ENCODE measurements at regions not wholly inside any gene's neighbourhood (a gene's known extent, or its start where the extent isn't known, plus 50 kb on each side); places are given as distances from the start of the nearest gene placed in this dataset.
"Not testable (repeated sequence)": the region's sequence is repeated elsewhere in the genome, so short reads cannot be mapped to it uniquely, and the experiment has no call there.

GRCh38 chr22:47533961-47534803, 771.7 kb downstream of the TBC1D22A start:
- Histone ChIP-seq H3K9me3 (no peaks in the 10 kb centered on the region), H3K27me3 (ENCODE audit: low read depth) (no peaks in the 10 kb centered on the region), H3K4me3 (no peak overlapping the region), H3K36me3 (replicated peaks) (no peaks in the 10 kb centered on the region), H3K4me1 (no peaks in the 10 kb centered on the region)
- no peak for DNase-seq (ENCODE audit: low spot score in 2 of 2)
- in situ Hi-C loops (cut with MboI; ENCODE audit: low sequenced_read_pairs) = no loop called here

DNA sequence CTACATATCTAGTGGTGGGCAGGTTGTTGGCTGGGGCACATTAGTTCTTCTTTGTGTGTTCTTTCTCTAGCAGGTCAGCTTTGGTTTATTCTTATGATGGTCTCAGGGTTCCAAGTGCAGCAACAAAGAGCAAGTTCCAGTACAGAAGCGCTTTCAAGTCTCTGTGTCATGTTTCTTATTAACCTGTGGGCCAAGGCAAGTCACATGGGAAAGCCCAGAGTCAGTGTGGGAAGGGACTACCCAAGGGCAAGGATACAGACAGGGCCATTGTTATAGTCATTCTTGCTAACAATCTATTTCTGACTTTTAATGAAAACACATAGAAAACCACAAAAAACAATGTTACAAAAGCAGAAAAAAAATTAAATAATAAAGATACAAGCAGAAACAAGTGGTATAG, 754.6 kb downstream of the TBC1D22A start:
- Histone ChIP-seq H3K27me3 (ENCODE audit: low read depth) (no peaks in the 10 kb centered on the region), H3K9me3 (no peaks in the 10 kb centered on the region), H3K4me3 (no peak overlapping the region), H3K36me3 (replicated peaks) (no peaks in the 10 kb centered on the region), H3K4me1 (no peaks in the 10 kb centered on the region)
- no peak for DNase-seq (ENCODE audit: low spot score in 2 of 2)
- in situ Hi-C loops (cut with MboI; ENCODE audit: low sequenced_read_pairs) = no loop called here

DNA sequence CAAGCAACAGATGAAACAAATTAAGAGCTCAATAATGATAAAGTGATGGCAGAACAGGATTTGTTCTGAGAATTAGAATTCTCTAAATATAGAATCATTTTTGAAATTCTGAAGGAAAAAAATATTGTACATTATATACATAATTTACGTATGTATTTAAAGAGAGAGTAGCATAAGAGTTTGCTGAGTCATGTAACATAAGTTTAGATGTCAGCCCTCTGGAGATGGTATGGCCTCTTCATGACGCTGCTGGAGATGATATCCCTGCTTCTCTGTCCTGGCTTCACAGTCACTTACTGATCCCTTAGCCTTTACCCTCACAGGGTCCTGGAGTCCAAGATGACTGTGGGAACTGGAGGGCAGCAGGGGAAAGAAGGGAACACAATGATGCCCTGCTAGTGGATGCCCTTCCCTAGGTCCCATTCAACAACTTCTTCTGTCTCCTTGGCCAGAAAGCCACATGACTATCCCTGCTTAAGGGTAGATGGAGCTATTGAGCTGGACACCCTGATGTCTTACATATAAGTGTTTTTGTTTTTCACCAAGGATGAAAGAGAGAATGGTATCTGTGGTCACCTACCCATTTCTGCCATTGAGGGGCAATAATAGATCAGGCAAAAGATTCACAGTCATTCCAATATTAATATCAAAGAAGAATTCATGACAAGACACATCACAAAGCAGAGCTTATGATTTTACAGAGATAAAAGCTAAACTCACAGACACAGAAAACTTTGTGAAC, 753.1 kb downstream of the TBC1D22A start:
- no peaks in the 10 kb centered on the region for H3K4me1 ChIP-seq
- no peak for DNase-seq (ENCODE audit: low spot score in 2 of 2)
- no peak overlapping the region for H3K4me3 ChIP-seq
- no peaks in the 10 kb centered on the region for H3K9me3 ChIP-seq
- no peaks in the 10 kb centered on the region for H3K27me3 ChIP-seq (ENCODE audit: low read depth)
- no peaks in the 10 kb centered on the region for H3K36me3 ChIP-seq (replicated peaks)
- in situ Hi-C loops (cut with MboI; ENCODE audit: low sequenced_read_pairs) = no loop called here

- H3K9me3 ChIP-seq = no peaks in the 10 kb centered on the region
Observed at GRCh38 chr22:47512617-47513016, 750.2 kb downstream of the TBC1D22A start.

DNA sequence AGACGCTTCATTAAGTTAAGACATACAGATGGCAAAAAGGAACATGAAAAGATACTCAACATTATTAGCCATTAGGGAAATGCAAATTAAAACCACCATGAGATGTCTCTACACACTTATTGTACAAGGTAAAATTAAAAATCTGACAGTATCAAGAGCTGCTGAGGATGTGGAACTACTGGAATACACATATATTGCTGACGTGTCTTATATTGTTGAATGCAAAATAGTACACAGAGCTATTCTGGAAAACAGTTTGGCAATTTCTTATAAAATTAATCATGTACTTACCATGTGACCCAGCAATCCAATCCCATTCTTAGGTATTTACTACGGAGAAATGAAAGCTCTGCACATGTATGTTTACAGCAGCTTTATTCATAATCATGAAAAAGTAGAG, 742.5 kb downstream of the TBC1D22A start:
- in situ Hi-C loops (cut with MboI; ENCODE audit: low sequenced_read_pairs) = no loop called here
- no peaks in the 10 kb centered on the region for H3K27me3 ChIP-seq (ENCODE audit: low read depth)
- DNase-seq (ENCODE audit: low spot score in 2 of 2) = no peak
- no peaks in the 10 kb centered on the region for H3K4me1 ChIP-seq
- H3K36me3 ChIP-seq (replicated peaks) = no peaks in the 10 kb centered on the region
- no peak overlapping the region for H3K4me3 ChIP-seq
- H3K9me3 ChIP-seq = no peaks in the 10 kb centered on the region

More at GRCh38 chr22:47512617-47513016, 750.2 kb downstream of the TBC1D22A start:
- Histone ChIP-seq H3K27me3 (ENCODE audit: low read depth) (no peaks in the 10 kb centered on the region), H3K36me3 (replicated peaks) (no peaks in the 10 kb centered on the region), H3K4me1 (no peaks in the 10 kb centered on the region), H3K4me3 (no peak overlapping the region)
- DNase-seq (ENCODE audit: low spot score in 2 of 2) = no peak
- in situ Hi-C loops (cut with MboI; ENCODE audit: low sequenced_read_pairs) = no loop called here

DNA sequence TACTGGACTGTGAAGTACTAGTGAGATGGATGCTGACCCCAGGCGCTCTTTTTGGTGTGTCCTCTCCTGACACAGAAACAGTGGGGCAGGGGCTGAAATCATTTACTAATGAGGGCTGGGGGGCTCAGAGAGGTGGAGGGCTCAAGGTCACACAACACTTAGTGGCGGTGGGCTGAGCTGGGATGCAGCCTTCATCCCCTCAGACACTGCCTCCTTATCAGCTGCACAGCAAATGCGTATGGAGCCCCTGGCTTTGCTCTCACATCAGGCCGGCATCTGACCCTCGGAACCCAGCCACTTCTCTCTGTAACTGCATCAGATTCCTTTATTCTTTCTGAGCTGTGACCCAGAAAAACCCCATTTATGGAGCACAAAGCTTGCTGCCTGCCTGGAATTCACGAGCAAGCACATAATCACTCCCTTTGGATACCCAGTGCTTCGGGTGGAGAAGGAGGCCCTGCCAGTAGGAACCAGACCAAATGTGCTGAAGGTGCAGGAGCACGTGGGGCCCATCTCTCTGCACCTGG, 736.6 kb downstream of the TBC1D22A start:
- H3K4me1 ChIP-seq = no peaks in the 10 kb centered on the region
- no peak for DNase-seq (ENCODE audit: low spot score in 2 of 2)
- no peaks in the 10 kb centered on the region for H3K27me3 ChIP-seq (ENCODE audit: low read depth)
- in situ Hi-C loops (cut with MboI; ENCODE audit: low sequenced_read_pairs) = no loop called here
- no peaks in the 10 kb centered on the region for H3K36me3 ChIP-seq (replicated peaks)
- no peak overlapping the region for H3K4me3 ChIP-seq
- H3K9me3 ChIP-seq = no peaks in the 10 kb centered on the region

DNA sequence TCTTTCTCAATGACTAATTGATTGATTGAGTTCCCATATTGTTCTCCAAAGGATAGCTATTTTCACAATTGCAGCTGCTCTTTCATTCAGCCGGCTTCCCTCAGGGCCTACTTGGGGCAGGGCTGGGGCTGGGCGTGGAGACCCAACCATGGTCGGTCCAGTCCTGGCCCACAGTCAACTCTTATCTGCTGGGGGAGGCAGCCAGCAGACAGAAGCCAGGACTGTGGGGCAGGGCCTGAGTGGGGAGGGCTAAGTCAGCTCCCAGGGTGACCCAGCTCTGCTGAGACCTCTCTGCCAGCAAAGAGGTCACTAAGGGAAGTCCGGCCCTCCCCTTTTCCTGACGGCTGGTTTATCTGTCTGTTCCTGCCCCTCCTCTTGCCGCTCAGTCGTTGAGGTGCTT, 735.2 kb downstream of the TBC1D22A start:
- no peaks in the 10 kb centered on the region for H3K9me3 ChIP-seq
- in situ Hi-C loops (cut with MboI; ENCODE audit: low sequenced_read_pairs) = no loop called here
- H3K4me1 ChIP-seq = no peaks in the 10 kb centered on the region
- no peaks in the 10 kb centered on the region for H3K27me3 ChIP-seq (ENCODE audit: low read depth)
- DNase-seq (ENCODE audit: low spot score in 2 of 2) = no peak
- no peak overlapping the region for H3K4me3 ChIP-seq
- no peaks in the 10 kb centered on the region for H3K36me3 ChIP-seq (replicated peaks)

- no peaks in the 10 kb centered on the region for H3K9me3 ChIP-seq
- H3K4me1 ChIP-seq = no peaks in the 10 kb centered on the region
- H3K27me3 ChIP-seq (ENCODE audit: low read depth) = no peaks in the 10 kb centered on the region
- H3K36me3 ChIP-seq (replicated peaks) = no peaks in the 10 kb centered on the region
- H3K4me3 ChIP-seq = no peak overlapping the region
- in situ Hi-C loops (cut with MboI; ENCODE audit: low sequenced_read_pairs) = no loop called here
- DNase-seq (ENCODE audit: low spot score in 2 of 2) = no peak
Observed at GRCh38 chr22:47495110-47495509, 732.7 kb downstream of the TBC1D22A start.

DNA sequence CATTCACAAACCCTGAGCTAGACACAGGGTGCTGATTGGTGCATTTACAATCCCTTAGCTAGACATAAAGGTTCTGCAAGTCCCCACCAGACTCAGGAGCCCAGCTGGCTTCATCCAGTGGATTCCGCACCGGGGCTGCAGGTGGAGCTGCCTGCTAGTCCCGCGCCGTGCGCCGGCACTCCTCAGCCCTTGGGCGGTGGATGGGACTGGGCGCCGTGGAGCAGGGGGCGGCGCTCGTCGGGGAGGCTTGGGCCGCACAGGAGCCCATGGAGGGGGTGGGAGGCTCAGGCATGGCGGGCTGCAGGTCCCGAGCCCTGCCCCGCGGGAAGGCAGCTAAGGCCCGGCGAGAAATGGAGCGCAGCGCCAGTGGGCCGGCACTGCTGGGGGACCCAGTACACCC, 725.7 kb downstream of the TBC1D22A start:
- H3K4me1 ChIP-seq; in situ Hi-C loops (cut with MboI; ENCODE audit: low sequenced_read_pairs): not testable (repeated sequence)

DNA sequence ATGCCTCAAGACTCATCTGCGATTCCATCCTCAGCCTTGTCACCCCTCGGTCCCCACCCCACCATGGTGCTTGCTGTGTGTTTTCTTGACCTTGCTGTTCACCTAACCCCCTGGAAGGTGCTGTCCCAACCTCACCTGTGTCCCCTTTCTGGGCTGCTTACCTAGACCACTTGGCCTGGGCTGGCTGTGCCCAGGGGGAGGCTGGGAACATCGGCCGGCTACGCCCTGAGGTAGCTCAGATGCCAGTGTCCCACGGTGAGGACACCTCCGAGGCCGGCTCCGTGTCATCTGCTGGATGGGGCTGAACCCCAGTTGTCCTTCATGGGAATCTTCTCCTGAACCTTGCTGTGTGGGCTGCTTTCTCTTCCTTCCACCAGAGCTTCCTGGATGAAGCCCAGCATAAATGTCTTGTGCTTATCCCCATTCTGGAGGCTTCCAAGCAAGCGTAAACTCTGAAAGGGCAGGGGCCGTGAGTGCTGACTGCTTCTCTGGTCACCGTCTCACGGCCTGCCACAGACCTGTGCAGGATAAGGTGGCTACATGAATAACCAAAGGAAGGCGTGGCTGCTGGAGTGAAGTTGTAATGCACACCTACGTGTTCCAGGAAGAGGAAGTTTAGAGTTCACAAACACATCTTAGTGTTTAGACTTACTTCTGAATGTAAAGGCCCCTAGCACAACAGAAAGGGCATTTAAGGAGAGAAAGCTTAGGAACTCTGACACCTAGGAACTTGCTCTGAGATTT, 724.3 kb downstream of the TBC1D22A start:
- no peaks in the 10 kb centered on the region for H3K4me1 ChIP-seq
- DNase-seq (ENCODE audit: low spot score in 2 of 2) = no peak
- no peak overlapping the region for H3K4me3 ChIP-seq
- no peaks in the 10 kb centered on the region for H3K9me3 ChIP-seq
- in situ Hi-C loops (cut with MboI; ENCODE audit: low sequenced_read_pairs) = no loop called here
- no peaks in the 10 kb centered on the region for H3K36me3 ChIP-seq (replicated peaks)
- no peaks in the 10 kb centered on the region for H3K27me3 ChIP-seq (ENCODE audit: low read depth)

More for the DNA sequence above, 725.7 kb downstream of the TBC1D22A start:
- DNase-seq (ENCODE audit: low spot score in 2 of 2); H3K27me3 ChIP-seq (ENCODE audit: low read depth); H3K4me3 ChIP-seq; H3K36me3 ChIP-seq (replicated peaks); H3K9me3 ChIP-seq: not testable (repeated sequence)

DNA sequence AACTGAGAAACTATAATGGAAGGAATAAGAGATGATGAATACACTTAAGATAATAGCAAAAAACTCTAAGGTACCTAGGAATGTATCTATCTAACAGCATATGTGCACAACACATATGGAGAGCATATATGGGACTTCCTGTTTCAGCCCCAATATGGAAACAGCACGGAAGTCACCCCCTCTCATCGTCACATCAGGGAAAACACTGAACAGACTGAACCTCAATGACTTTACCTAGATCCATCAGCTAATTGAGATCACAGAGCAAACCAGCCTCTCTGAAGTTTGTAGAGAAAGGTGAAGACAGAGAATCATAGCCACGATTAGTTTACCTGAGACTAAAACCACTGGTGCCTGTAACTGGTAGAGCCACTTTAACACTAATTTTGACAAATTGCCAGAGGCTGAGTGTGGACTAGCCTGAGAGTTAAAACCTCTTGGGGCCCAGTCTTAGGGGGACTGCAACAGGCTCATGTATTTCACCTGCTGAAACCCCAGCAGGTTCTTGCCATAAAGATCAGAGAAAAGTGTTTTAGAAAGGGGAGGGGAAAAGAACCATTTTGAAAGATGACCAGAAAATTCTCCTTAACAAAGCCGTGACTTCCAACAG, 722.6 kb downstream of the TBC1D22A start:
- Histone ChIP-seq H3K36me3 (replicated peaks) (no peaks in the 10 kb centered on the region), H3K4me3 (no peak overlapping the region), H3K9me3 (no peaks in the 10 kb centered on the region), H3K27me3 (ENCODE audit: low read depth) (no peaks in the 10 kb centered on the region), H3K4me1 (no peaks in the 10 kb centered on the region)
- in situ Hi-C loops (cut with MboI; ENCODE audit: low sequenced_read_pairs) = no loop called here
- DNase-seq (ENCODE audit: low spot score in 2 of 2) = no peak

GRCh38 chr22:47476231-47476630, 713.8 kb downstream of the TBC1D22A start:
- no peaks in the 10 kb centered on the region for H3K27me3 ChIP-seq (ENCODE audit: low read depth)
- H3K4me1 ChIP-seq = no peaks in the 10 kb centered on the region
- in situ Hi-C loops (cut with MboI; ENCODE audit: low sequenced_read_pairs) = no loop called here
- no peaks in the 10 kb centered on the region for H3K9me3 ChIP-seq
- no peak overlapping the region for H3K4me3 ChIP-seq
- no peaks in the 10 kb centered on the region for H3K36me3 ChIP-seq (replicated peaks)
- no peak for DNase-seq (ENCODE audit: low spot score in 2 of 2)

DNA sequence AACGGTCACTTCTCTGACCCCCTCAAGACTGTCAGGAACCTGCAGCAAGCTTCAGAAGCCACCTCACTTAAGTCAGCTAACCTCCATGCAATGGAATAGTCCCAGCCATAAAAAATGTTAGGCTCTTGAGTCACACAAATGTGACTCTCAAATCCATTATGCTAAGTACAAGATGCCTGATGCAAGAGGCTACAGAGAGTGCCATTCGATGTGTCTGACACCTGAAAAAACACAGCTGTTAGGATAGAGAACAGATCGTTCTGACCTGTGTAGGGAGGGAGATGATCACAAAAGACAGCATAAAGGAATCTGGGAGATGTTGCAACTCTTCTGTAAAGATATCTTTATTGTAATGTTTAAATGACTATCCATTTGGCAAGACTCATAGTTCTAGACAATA, 712.4 kb downstream of the TBC1D22A start:
- H3K27me3 ChIP-seq (ENCODE audit: low read depth) = no peaks in the 10 kb centered on the region
- H3K4me1 ChIP-seq = no peaks in the 10 kb centered on the region
- in situ Hi-C loops (cut with MboI; ENCODE audit: low sequenced_read_pairs) = no loop called here
- no peaks in the 10 kb centered on the region for H3K9me3 ChIP-seq
- no peaks in the 10 kb centered on the region for H3K36me3 ChIP-seq (replicated peaks)
- H3K4me3 ChIP-seq = no peak overlapping the region
- no peak for DNase-seq (ENCODE audit: low spot score in 2 of 2)
